ENCODE measurements at regions not wholly inside any gene's neighbourhood (a gene's known extent, or its start where the extent isn't known, plus 50 kb on each side); places are given as distances from the start of the nearest gene placed in this dataset.

- no peaks in the 10 kb centered on the region for H3K79me2 ChIP-seq (ENCODE audit: control insufficient read depth, insufficient read depth, low read length)
- POLR2A ChIA-PET = no interaction called here
- no peaks in the 10 kb centered on the region for H3K9me1 ChIP-seq (replicated peaks; ENCODE audit: control insufficient read depth, extremely low read depth, insufficient read depth, low read length)
- H3K9ac ChIP-seq (replicated peaks; ENCODE audit: extremely low read depth, insufficient read depth, low read length) = no peak overlapping the region
- H3K4me1 ChIP-seq (ENCODE audit: control insufficient read depth, extremely low read depth, insufficient read depth, low read length) = peaks cover 12% of the 10 kb centered on the region
- dilution Hi-C loops (cut with MboI; ENCODE audit: extremely low pct_ligation_motif_present, low sequenced_read_pairs) = no loop called here
- no peak overlapping the region for H3K4me2 ChIP-seq (ENCODE audit: insufficient read depth, low read length)
- no peaks in the 10 kb centered on the region for H4K20me1 ChIP-seq (replicated peaks; ENCODE audit: control insufficient read depth, extremely low read depth, insufficient read depth, low read length)
- H3K4me3 ChIP-seq (replicated peaks in 1 of 3; ENCODE audit: insufficient read depth in 1 of 3, low read depth in 1 of 3, low read length in 3 of 3) = no peak overlapping the region
- no peaks in the 10 kb centered on the region for H3K9me3 ChIP-seq (replicated peaks; ENCODE audit: control insufficient read depth, insufficient read depth, low read length)
- no peak for DNase-seq (ENCODE audit: low read depth, low spot score)
- BruUV-seq (replicated peaks) = no TSS peak
- intact Hi-C loops (cut with micrococcal nuclease) = no loop called here
- H2AFZ ChIP-seq (ENCODE audit: low read depth, low read length) = no peak overlapping the region
- CTCF ChIA-PET = interaction anchor here (1.1 to 7.1 kb wide), 7 partner anchors 12 to 512 kb away, joined by 3 to 256 read pairs (median 4); no protein-coding TSS in a partner anchor
- no peaks in the 10 kb centered on the region for H3K27me3 ChIP-seq (ENCODE audit: control insufficient read depth in 2 of 2, insufficient read depth in 2 of 2, low read length in 2 of 2)
- no peaks in the 10 kb centered on the region for H3K36me3 ChIP-seq (ENCODE audit: control insufficient read depth in 2 of 2, extremely low read depth in 1 of 2, insufficient read depth in 2 of 2, low read length in 2 of 2)
- FAIRE-seq = no peak
- TF ChIP-seq MAX (IDR thresholded peaks at IDR 0.05; ENCODE audit: insufficient read depth, insufficient read length) (no peak), MYC (IDR thresholded peaks at IDR 0.05; ENCODE audit: low read depth, low read length) (no peak), POLR2AphosphoS5 (IDR thresholded peaks at IDR 0.05; ENCODE audit: insufficient read depth, low read depth, low read length) (no peak), FOS (IDR thresholded peaks at IDR 0.05; ENCODE audit: borderline replicate concordance, insufficient read depth, low read length) (no peak), CTCF (IDR thresholded peaks at IDR 0.05; ENCODE audit: extremely low read depth in 1 of 2, insufficient read depth in 1 of 2, low read depth in 1 of 2, low read length in 2 of 2) (no peak), POLR2A (IDR thresholded peaks at IDR 0.05; ENCODE audit: low read depth, low read length) (no peak), GATA2 (IDR thresholded peaks at IDR 0.05; ENCODE audit: insufficient read depth, insufficient read length, low read depth, low read length) (no peak), JUN (IDR thresholded peaks at IDR 0.05; ENCODE audit: borderline replicate concordance, insufficient read depth, insufficient read length, low read depth) (no peak), EZH2 (IDR thresholded peaks at IDR 0.05; ENCODE audit: borderline replicate concordance, low read depth, low read length, severe bottlenecking) (no peak)
- no peak overlapping the region for H3K27ac ChIP-seq (ENCODE audit: insufficient read depth, low read depth, low read length)
These were observed 85.8 kb downstream of the LINGO1 start for GRCh38 chr15:77546870-77547269.

Measured in endothelial cell of umbilical vein (primary cell).